PC-9 (cell line): ENCODE measurements at regions not wholly inside any gene's neighbourhood (a gene's known extent, or its start where the extent isn't known, plus 50 kb on each side); places are given as distances from the start of the nearest gene placed in this dataset.

Experiments
- BruUV-seq: library from RNA; stranded (reverse); fragments of 400-500 nt; replicated peaks from 2 replicates; lab custom pipeline; 2021; lab: Mats Ljungman, UMichigan
- CTCF ChIA-PET: fragments of 300-600 bp; sonication (Branson Sonifier 250); formaldehyde crosslinking; loops from one replicate; lab custom pipeline; 2022; ENCODE audit warnings: antibody characterized with exemption; lab: Charles Lee
- POLR2A ChIA-PET: fragments of 300-600 bp; sonication (Branson Sonifier 250); formaldehyde crosslinking; loops from one replicate; lab custom pipeline; 2022; ENCODE audit warnings: antibody characterized with exemption; ENCODE audit not compliant: unreplicated experiment; lab: Charles Lee
- DNase-seq, 2 experiments: peaks; one replicate each; pipeline versions ENCODE4 v3.0.0 to v3.0.0-alpha.2; 2015 to 2022; ENCODE audit warnings: mixed read lengths in 1 of 2
- H2AFZ ChIP-seq: fragments of 200-600 bp; sonication (generic); 2 replicates; pipeline ENCODE4 v1.8.1; 2017; ENCODE audit warnings: antibody characterized with exemption
- H3F3A ChIP-seq: fragments of 200-600 bp; sonication (generic); 2 replicates; pipeline ENCODE4 v1.8.1; 2017; ENCODE audit warnings: antibody characterized with exemption, mild to moderate bottlenecking, low read depth; ENCODE audit not compliant: insufficient read depth
- H3K27ac ChIP-seq: fragments of 200-600 bp; sonication (generic); 2 replicates; pipeline ENCODE4 v1.6.1; 2016; ENCODE audit warnings: mixed run types
- H3K27me3 ChIP-seq: fragments of 200-600 bp; sonication (generic); 2 replicates; pipeline ENCODE4 v1.6.1; 2016; ENCODE audit warnings: low read depth, mixed run types; ENCODE audit not compliant: insufficient read depth
- H3K36me3 ChIP-seq: fragments of 200-600 bp; sonication (generic); 2 replicates; pipeline ENCODE4 v1.6.1; 2016; ENCODE audit warnings: low read depth, mixed run types
- H3K4me1 ChIP-seq: fragments of 200-600 bp; sonication (generic); replicated peaks from 2 replicates; pipeline ENCODE4 v1.6.1; 2016; ENCODE audit warnings: mixed run types; ENCODE audit not compliant: insufficient read depth
- H3K4me2 ChIP-seq: fragments of 200-600 bp; sonication (generic); 2 replicates; pipeline ENCODE4 v1.6.1; 2017; ENCODE audit warnings: mixed run types
- H3K4me3 ChIP-seq: fragments of 200-600 bp; sonication (generic); 2 replicates; pipeline ENCODE4 v1.6.1; 2016; ENCODE audit warnings: mixed run types
- H3K79me2 ChIP-seq: fragments of 200-600 bp; sonication (generic); 2 replicates; pipeline ENCODE4 v1.6.1; 2017; ENCODE audit warnings: low read depth, mixed run types
- H3K9me2 ChIP-seq: fragments of 200-600 bp; sonication (generic); 2 replicates; pipeline ENCODE4 v1.8.1; 2017; ENCODE audit warnings: mild to moderate bottlenecking; ENCODE audit not compliant: insufficient read depth
- H3K9me3 ChIP-seq: fragments of 200-600 bp; sonication (generic); 2 replicates; pipeline ENCODE4 v1.8.1; 2016; ENCODE audit warnings: low read depth; ENCODE audit not compliant: insufficient read depth
- H4K20me1 ChIP-seq: fragments of 200-600 bp; sonication (generic); 2 replicates; pipeline ENCODE4 v1.8.1; 2017; ENCODE audit not compliant: insufficient read depth
- CTCF ChIP-seq: fragments of 200-600 bp; sonication (generic); conservative IDR thresholded peaks from 2 replicates; pipeline ENCODE4 v1.6.1; 2017; ENCODE audit warnings: mixed run types, antibody characterized with exemption, mild to moderate bottlenecking, moderate library complexity
- EZH2 ChIP-seq: fragments of 200-600 bp; sonication (generic); IDR thresholded peaks from 2 replicates; pipeline ENCODE4 v1.8.0; 2017; ENCODE audit warnings: antibody characterized with exemption, low read depth
- intact Hi-C: fragments of 100-400 bp; cut with micrococcal nuclease; formaldehyde crosslinking; loops from one replicate; pipeline ENCODE4 v1.10.0; 2022; ENCODE audit not compliant: unreplicated experiment

DNA sequence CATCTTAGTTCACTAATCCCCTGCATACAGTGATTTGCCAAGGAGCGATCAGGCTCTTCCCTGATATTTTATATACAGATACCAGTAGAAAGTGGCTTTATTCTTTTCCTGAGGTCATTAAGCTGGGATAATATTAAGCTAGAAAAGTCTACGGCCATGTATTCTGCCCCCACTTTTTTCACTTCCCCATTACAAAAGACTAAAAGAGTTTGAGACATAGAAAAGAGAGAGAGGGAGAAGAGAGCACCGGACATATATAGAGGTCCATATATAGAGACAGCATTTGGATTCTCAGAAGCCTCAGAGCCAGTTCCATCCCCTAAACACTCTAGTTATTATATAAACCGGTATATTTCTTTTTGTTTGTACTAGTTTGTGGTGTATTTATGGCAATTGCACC lies 166.5 kb upstream of the ANKFN1 start:
- intact Hi-C loops: no loop called here
- DNase-seq: no peak
- Histone ChIP-seq H3K4me3 (no peak overlapping the region), H4K20me1 (no peaks in the 10 kb centered on the region), H2AFZ (no peak overlapping the region), H3K9me3 (no peaks in the 10 kb centered on the region), H3K4me1 (no peaks in the 10 kb centered on the region), H3K79me2 (no peaks in the 10 kb centered on the region), H3K9me2 (no peaks in the 10 kb centered on the region), H3K27ac (no peak overlapping the region), H3K36me3 (no peaks in the 10 kb centered on the region), H3K27me3 (no peaks in the 10 kb centered on the region), H3K4me2 (no peak overlapping the region), H3F3A (no peaks in the 10 kb centered on the region)
- TF ChIP-seq CTCF (no peak), EZH2 (no peak)
- POLR2A ChIA-PET: no interaction called here
- CTCF ChIA-PET: no interaction called here
- BruUV-seq: no TSS peak

GRCh38 chr17:55988861-55989260 lies 164.4 kb upstream of the ANKFN1 start:
- no TSS peak for BruUV-seq
- CTCF ChIA-PET: no interaction called here

GRCh38 chr17:55990332-55991006 lies 162.8 kb upstream of the ANKFN1 start:
- Histone ChIP-seq H3K36me3 (no peaks in the 10 kb centered on the region), H3K79me2 (no peaks in the 10 kb centered on the region), H3K27ac (no peak overlapping the region), H3K27me3 (no peaks in the 10 kb centered on the region), H3K4me2 (no peak overlapping the region), H3K9me2 (no peaks in the 10 kb centered on the region), H3K9me3 (no peaks in the 10 kb centered on the region), H3K4me3 (no peak overlapping the region), H3K4me1 (no peaks in the 10 kb centered on the region), H2AFZ (no peak overlapping the region), H4K20me1 (no peaks in the 10 kb centered on the region), H3F3A (no peaks in the 10 kb centered on the region)
- no TSS peak for BruUV-seq
- no peak for DNase-seq
- intact Hi-C loops: no loop called here
- TF ChIP-seq CTCF (no peak), EZH2 (no peak)
- POLR2A ChIA-PET: no interaction called here
- CTCF ChIA-PET: no interaction called here

More at GRCh38 chr17:55988861-55989260, 164.4 kb upstream of the ANKFN1 start:
- no peaks in the 10 kb centered on the region for H3K79me2 ChIP-seq
- no peak for DNase-seq
- no peaks in the 10 kb centered on the region for H4K20me1 ChIP-seq
- H3K4me1 ChIP-seq: no peaks in the 10 kb centered on the region
- no peak overlapping the region for H2AFZ ChIP-seq
- TF ChIP-seq CTCF: no peak
- no peak for TF ChIP-seq EZH2
- no peaks in the 10 kb centered on the region for H3K9me2 ChIP-seq
- intact Hi-C loops: no loop called here
- H3K36me3 ChIP-seq: no peaks in the 10 kb centered on the region
- H3K9me3 ChIP-seq: no peaks in the 10 kb centered on the region
- no peaks in the 10 kb centered on the region for H3F3A ChIP-seq
- POLR2A ChIA-PET: no interaction called here
- no peak overlapping the region for H3K27ac ChIP-seq
- no peak overlapping the region for H3K4me2 ChIP-seq
- no peaks in the 10 kb centered on the region for H3K27me3 ChIP-seq
- H3K4me3 ChIP-seq: no peak overlapping the region
